HFFc6 (cell line): ENCODE measurements at regions not wholly inside any gene's neighbourhood (a gene's known extent, or its start where the extent isn't known, plus 50 kb on each side); places are given as distances from the start of the nearest gene placed in this dataset.
"Not testable (repeated sequence)": the region's sequence is repeated elsewhere in the genome, so short reads cannot be mapped to it uniquely, and the experiment has no call there.

Experiments
- DNase-seq: peaks from one replicate; pipeline ENCODE4 v3.0.0-alpha.2; 2018
- H3K27ac Mint-ChIP-seq: 2 replicates; pipeline ENCODE4 v1.8.0; 2020; ENCODE audit warnings: mild to moderate bottlenecking, mixed read lengths
- H3K27me3 Mint-ChIP-seq: 2 replicates; pipeline ENCODE4 v1.8.0; 2021; ENCODE audit warnings: mild to moderate bottlenecking, moderate library complexity, mixed read lengths; ENCODE audit not compliant: insufficient read depth
- H3K36me3 Mint-ChIP-seq: 2 replicates; pipeline ENCODE4 v1.8.0; 2021; ENCODE audit warnings: low read depth, mixed read lengths
- H3K4me1 Mint-ChIP-seq: 2 replicates; pipeline ENCODE4 v1.8.0; 2020; ENCODE audit warnings: low read depth, mixed read lengths
- H3K4me3 Mint-ChIP-seq: 2 replicates; pipeline ENCODE4 v1.8.0; 2020; ENCODE audit warnings: mild to moderate bottlenecking, moderate library complexity, mixed read lengths
- H3K9me3 Mint-ChIP-seq: 2 replicates; pipeline ENCODE4 v1.8.0; 2020; ENCODE audit warnings: mild to moderate bottlenecking, mixed read lengths
- CTCF ChIP-seq: fragments of 200-600 bp; sonication (generic); IDR thresholded peaks from 2 replicates; pipeline ENCODE4 v1.5.0; 2021; ENCODE audit warnings: antibody characterized with exemption, mild to moderate bottlenecking

DNA sequence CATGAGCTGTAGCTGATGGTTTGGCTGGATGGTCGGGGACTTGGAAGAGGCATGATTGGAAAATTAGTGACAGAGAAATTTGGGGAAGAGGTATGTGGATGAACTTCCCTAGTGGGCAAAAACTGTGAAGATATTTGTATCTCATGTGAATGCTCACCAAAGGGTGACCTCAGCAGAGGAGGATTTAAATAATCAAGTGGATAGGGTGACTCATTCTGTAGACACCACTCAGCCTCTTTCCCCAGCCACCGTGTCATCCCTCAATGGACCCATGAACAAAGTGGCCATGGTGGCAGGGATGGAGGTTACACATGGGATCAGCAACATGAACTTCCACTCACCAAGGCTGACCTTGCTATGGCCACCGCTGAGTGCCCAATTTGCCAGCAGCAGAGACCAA lies 60.8 kb upstream of the KRAS start:
- Mint-ChIP-seq H3K27me3 (peaks cover 3% of the 10 kb centered on the region; the same call in 1 of the 2 replicates), H3K27ac (no peak overlapping the region), H3K36me3 (no peaks in the 10 kb centered on the region; the same call in 1 of the 2 replicates), H3K4me1 (peaks cover 25% of the 10 kb centered on the region), H3K4me3 (no peak overlapping the region), H3K9me3 (no peaks in the 10 kb centered on the region; the same call in 1 of the 2 replicates)
- no peak for TF ChIP-seq CTCF
- DNase-seq = peak; percentile 12

DNA sequence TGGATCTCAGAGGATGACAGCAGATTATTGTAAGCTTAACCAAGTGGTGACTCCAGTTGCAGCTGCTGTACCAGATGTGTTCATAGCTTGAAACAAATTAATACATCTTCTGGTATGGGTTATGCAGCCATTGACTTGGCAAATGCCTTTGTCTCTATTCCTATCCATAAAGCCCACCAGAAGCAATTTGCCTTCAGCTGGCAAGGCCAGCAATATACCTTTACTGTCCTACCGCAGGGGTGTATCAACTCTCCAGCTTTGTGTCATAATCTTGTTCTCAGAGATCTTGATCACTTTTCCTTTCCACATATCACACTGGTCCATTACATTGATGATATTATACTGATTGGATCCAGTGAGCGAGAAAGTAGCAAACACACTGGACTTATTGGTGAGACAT lies 59.3 kb upstream of the KRAS start:
- not testable (repeated sequence) for H3K4me3 Mint-ChIP-seq, H3K27ac Mint-ChIP-seq, H3K9me3 Mint-ChIP-seq, H3K36me3 Mint-ChIP-seq, H3K27me3 Mint-ChIP-seq, DNase-seq
- H3K4me1 Mint-ChIP-seq = peaks cover 25% of the 10 kb centered on the region

DNA sequence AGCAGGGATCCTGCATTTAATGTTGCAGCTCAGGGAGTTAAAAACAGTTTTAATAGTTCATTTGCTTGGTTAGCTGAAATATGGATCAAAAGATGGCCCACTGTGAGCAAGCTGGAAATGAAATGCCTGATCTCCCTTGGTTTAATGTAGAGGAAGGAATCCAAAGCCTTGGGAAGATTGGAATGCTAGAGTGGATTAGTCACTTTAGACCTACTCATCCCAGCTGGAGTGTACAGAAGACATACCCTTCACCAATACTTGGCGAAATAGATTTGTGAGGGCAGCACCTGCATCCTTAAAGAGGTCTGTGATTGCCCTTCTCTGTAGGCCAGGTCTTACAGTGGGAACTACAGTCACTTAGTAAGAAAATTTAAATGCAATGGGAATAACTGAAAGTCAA lies 58.0 kb upstream of the KRAS start:
- TF ChIP-seq CTCF = no peak
- Mint-ChIP-seq H3K4me3 (no peak overlapping the region), H3K27ac (no peak overlapping the region), H3K9me3 (no peaks in the 10 kb centered on the region), H3K4me1 (peaks cover 25% of the 10 kb centered on the region), H3K27me3 (no peaks in the 10 kb centered on the region; the same call in 1 of the 2 replicates), H3K36me3 (no peaks in the 10 kb centered on the region)
- DNase-seq = peak; percentile 42

DNA sequence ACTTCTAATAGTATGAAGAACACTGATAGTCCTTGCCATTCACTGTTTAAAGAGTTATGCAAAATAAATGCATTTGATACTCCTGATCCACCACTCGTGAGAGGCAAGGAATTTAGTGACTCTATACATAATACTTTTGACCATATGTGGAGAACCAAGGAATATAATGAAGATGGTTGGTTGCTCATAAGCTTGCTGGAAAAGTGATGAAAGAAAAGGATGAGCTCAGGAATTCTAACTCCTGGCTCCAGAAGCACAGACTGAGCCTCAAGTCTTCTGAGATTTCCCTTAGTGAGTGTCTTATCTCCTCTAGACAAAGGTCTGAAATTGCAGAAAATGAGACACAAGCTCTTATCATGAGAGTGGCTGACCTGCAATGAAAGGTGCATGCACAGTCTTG lies 57.1 kb upstream of the KRAS start:
- Mint-ChIP-seq H3K36me3 (no peaks in the 10 kb centered on the region), H3K4me1 (peaks cover 25% of the 10 kb centered on the region), H3K9me3 (no peaks in the 10 kb centered on the region), H3K4me3 (no peak overlapping the region), H3K27me3 (peaks cover 3% of the 10 kb centered on the region), H3K27ac (no peak overlapping the region)
- peak; percentile 32 for DNase-seq
- TF ChIP-seq CTCF = no peak

DNA sequence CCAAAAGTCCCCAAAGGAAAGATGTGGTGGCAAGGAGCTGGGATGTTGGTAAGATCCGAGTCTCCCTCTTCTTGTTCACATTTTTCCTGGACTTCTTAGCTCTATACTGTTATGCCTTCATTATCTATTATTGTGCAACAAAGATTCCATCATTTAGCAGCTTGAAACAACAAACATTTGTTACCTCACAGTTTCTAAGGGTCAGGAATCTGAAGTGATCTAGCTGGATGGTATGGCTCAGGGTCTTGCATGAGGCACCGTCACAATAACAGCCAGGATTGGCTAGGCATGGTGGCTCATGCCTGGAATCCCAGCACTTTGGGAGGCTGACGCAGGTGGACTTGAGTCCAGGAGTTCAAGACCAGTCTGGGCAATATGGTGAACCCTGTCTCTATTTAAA lies 51.1 kb upstream of the KRAS start:
- Mint-ChIP-seq H3K36me3 (no peaks in the 10 kb centered on the region), H3K4me3 (no peak overlapping the region), H3K4me1 (no peaks in the 10 kb centered on the region), H3K27me3 (peaks cover 6% of the 10 kb centered on the region), H3K9me3 (no peaks in the 10 kb centered on the region), H3K27ac (no peak overlapping the region)
- no peak for TF ChIP-seq CTCF
- DNase-seq = no peak
